A673 (cell line): ENCODE measurements at regions not wholly inside any gene's neighbourhood (a gene's known extent, or its start where the extent isn't known, plus 50 kb on each side); places are given as distances from the start of the nearest gene placed in this dataset.

Experiments used
- BruUV-seq: library from RNA; stranded (reverse); fragments of 400-500 nt; replicated peaks from 2 replicates; lab custom pipeline; 2021; lab: Mats Ljungman, UMichigan
- CTCF ChIA-PET: fragments of 300-600 bp; sonication (Branson Sonifier 250); formaldehyde crosslinking; loops from one replicate; lab custom pipeline; 2022; ENCODE audit warnings: antibody characterized with exemption; lab: Charles Lee
- POLR2A ChIA-PET: fragments of 300-600 bp; sonication (Branson Sonifier 250); formaldehyde crosslinking; loops from one replicate; lab custom pipeline; 2022; ENCODE audit warnings: antibody characterized with exemption; ENCODE audit not compliant: low non-redundant PET; lab: Charles Lee
- DNase-seq: peaks from one replicate; pipeline ENCODE4 v3.0.0-alpha.2; 2015; ENCODE audit warnings: low spot score
- H3K27ac ChIP-seq: fragments of 200-600 bp; sonication (generic); 2 replicates; pipeline ENCODE4 v1.5.1; 2016; ENCODE audit warnings: mixed run types, low read depth, mild to moderate bottlenecking, mixed read lengths, antibody characterized with exemption, low read length; ENCODE audit not compliant: poor library complexity, severe bottlenecking
- H3K27me3 ChIP-seq: fragments of 200-600 bp; sonication (generic); replicated peaks from 2 replicates; pipeline ENCODE4 v1.6.1; 2017; ENCODE audit warnings: mixed run types, low read depth, mild to moderate bottlenecking, mixed read lengths, antibody characterized with exemption, low read length; ENCODE audit not compliant: insufficient read depth, poor library complexity
- H3K36me3 ChIP-seq: fragments of 200-600 bp; sonication (generic); 2 replicates; pipeline ENCODE4 v1.6.1; 2016; ENCODE audit warnings: mixed run types, mild to moderate bottlenecking, mixed read lengths, antibody characterized with exemption, low read length; ENCODE audit not compliant: insufficient read depth, poor library complexity, severe bottlenecking
- H3K4me1 ChIP-seq: fragments of 200-600 bp; sonication (generic); 2 replicates; pipeline ENCODE4 v1.6.1; 2017; ENCODE audit warnings: mixed run types, mild to moderate bottlenecking, mixed read lengths, antibody characterized with exemption, low read length; ENCODE audit not compliant: insufficient read depth, poor library complexity, severe bottlenecking
- H3K4me3 ChIP-seq: fragments of 200-600 bp; sonication (generic); 2 replicates; pipeline ENCODE4 v1.5.1; 2016; ENCODE audit warnings: low read depth, mixed run types, mild to moderate bottlenecking, mixed read lengths, low read length; ENCODE audit not compliant: poor library complexity, severe bottlenecking
- H3K9me3 ChIP-seq: fragments of 200-600 bp; sonication (generic); 2 replicates; pipeline ENCODE4 v1.6.1; 2016; ENCODE audit warnings: mixed run types, low read depth, mild to moderate bottlenecking, mixed read lengths, antibody characterized with exemption, low read length; ENCODE audit not compliant: poor library complexity, severe bottlenecking
- EZH2 ChIP-seq: fragments of 200-600 bp; sonication (generic); IDR thresholded peaks from 2 replicates; pipeline ENCODE4 v1.6.1; 2017; ENCODE audit warnings: borderline replicate concordance, low read depth, mild to moderate bottlenecking, mixed read lengths, antibody characterized with exemption, low read length; ENCODE audit not compliant: poor library complexity, severe bottlenecking
- intact Hi-C: fragments of 100-400 bp; cut with micrococcal nuclease; formaldehyde crosslinking; loops from one replicate; pipeline ENCODE4 v1.10.0; 2022; ENCODE audit not compliant: unreplicated experiment
- TF ChIP-seq, protein P1 (sequence below): fragments of 300-800, 200-600 bp; sonication (generic); conservative IDR thresholded peaks from 2 replicates; pipeline ENCODE4 v1.5.1; 2017; ENCODE audit warnings: low read depth, mild to moderate bottlenecking, antibody characterized with exemption, low read length, moderate library complexity, mixed read lengths

- H3K27ac ChIP-seq = no peak overlapping the region
- ChIA-PET CTCF (no interaction called here), POLR2A (no interaction called here)
- H3K36me3 ChIP-seq = no peaks in the 10 kb centered on the region
- no TSS peak for BruUV-seq
- no peaks in the 10 kb centered on the region for H3K9me3 ChIP-seq
- H3K4me3 ChIP-seq = no peak overlapping the region
- DNase-seq = no peak
- intact Hi-C loops = no loop called here
- no peak for TF ChIP-seq EZH2
- TF ChIP-seq, protein P1, sequence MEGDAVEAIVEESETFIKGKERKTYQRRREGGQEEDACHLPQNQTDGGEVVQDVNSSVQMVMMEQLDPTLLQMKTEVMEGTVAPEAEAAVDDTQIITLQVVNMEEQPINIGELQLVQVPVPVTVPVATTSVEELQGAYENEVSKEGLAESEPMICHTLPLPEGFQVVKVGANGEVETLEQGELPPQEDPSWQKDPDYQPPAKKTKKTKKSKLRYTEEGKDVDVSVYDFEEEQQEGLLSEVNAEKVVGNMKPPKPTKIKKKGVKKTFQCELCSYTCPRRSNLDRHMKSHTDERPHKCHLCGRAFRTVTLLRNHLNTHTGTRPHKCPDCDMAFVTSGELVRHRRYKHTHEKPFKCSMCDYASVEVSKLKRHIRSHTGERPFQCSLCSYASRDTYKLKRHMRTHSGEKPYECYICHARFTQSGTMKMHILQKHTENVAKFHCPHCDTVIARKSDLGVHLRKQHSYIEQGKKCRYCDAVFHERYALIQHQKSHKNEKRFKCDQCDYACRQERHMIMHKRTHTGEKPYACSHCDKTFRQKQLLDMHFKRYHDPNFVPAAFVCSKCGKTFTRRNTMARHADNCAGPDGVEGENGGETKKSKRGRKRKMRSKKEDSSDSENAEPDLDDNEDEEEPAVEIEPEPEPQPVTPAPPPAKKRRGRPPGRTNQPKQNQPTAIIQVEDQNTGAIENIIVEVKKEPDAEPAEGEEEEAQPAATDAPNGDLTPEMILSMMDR = no peak
- no peaks in the 10 kb centered on the region for H3K27me3 ChIP-seq
- no peaks in the 10 kb centered on the region for H3K4me1 ChIP-seq
Measured at GRCh38 chr4:176011529-176011928, 54.1 kb upstream of the WDR17 start.

DNA sequence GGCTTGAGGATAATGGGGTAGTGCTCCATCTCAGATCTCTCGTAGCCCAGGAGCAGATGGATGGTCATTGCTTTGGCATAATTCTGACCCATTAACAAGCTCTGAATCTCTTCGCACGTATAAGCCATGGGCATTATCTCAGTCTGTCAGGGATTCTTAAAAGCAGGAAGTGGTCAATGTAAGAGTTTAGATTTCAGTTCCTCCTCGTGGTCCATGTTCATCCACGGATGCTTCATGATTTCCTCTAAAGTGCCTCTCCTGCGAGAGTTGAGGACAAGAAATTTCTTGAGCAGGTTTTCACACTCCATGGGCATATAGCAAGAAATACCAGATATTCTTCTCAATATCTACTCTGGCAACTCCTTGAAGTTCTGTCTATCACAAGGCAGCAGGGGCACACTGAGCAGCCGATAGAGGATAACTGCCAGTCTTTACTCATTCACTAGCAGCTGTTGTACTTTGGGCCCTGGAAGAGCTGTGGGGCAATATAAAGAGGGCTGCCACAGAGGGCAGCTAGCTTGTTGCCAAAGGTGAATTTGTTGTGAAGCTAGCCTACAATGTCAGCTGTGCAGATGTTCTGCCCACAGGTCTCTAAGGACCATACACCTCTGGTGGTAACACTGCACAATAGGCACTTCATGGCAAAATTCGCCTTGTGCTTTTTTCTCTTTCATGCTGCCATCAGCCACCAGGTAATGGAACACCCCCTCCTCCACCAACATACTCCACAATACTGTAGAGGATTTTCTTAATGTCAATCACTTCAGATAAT is 52.0 kb upstream of the WDR17 start:
- TF ChIP-seq EZH2 = no peak
- TF ChIP-seq, protein P1 = no peak
- Histone ChIP-seq H3K4me1 (no peaks in the 10 kb centered on the region), H3K27me3 (no peaks in the 10 kb centered on the region), H3K27ac (no peak overlapping the region), H3K9me3 (no peaks in the 10 kb centered on the region), H3K36me3 (no peaks in the 10 kb centered on the region), H3K4me3 (no peak overlapping the region)
- BruUV-seq = no TSS peak
- no peak for DNase-seq
- ChIA-PET POLR2A (no interaction called here), CTCF (no interaction called here)
- intact Hi-C loops = no loop called here

DNA sequence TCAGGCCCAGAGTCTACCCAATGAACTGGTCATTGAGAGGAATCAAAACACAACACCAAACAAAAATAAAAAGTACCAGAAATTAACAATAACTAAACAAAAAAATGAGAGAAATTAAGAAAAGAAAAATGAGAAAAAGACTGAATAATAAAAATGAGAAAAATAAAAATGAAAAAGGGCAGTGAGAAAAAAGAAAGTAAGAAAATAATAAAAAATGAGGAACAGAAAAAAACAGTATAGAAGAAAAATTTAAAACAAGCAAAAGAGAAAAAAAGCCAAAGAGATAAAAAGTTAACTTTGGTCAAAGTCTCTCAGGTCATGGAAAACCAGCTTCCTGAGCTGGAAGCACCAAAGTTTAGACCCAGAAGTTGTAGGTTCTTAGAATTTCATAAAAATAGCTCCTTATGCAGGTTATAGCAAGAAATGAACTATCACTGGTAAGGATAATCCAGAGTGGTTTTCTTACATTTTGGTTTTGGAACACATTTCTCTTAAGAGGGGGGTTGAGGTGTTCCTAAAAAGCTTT is 51.0 kb upstream of the WDR17 start:
- Histone ChIP-seq H3K9me3 (no peaks in the 10 kb centered on the region), H3K27me3 (no peaks in the 10 kb centered on the region), H3K27ac (no peak overlapping the region), H3K36me3 (no peaks in the 10 kb centered on the region), H3K4me3 (no peak overlapping the region), H3K4me1 (no peaks in the 10 kb centered on the region)
- TF ChIP-seq, protein P1 = no peak
- TF ChIP-seq EZH2 = no peak
- intact Hi-C loops = no loop called here
- DNase-seq = no peak
- BruUV-seq = no TSS peak
- CTCF ChIA-PET = no interaction called here
- POLR2A ChIA-PET = no interaction called here
